ENCODE measurements at regions not wholly inside any gene's neighbourhood (a gene's known extent, or its start where the extent isn't known, plus 50 kb on each side); places are given as distances from the start of the nearest gene placed in this dataset.

DNA sequence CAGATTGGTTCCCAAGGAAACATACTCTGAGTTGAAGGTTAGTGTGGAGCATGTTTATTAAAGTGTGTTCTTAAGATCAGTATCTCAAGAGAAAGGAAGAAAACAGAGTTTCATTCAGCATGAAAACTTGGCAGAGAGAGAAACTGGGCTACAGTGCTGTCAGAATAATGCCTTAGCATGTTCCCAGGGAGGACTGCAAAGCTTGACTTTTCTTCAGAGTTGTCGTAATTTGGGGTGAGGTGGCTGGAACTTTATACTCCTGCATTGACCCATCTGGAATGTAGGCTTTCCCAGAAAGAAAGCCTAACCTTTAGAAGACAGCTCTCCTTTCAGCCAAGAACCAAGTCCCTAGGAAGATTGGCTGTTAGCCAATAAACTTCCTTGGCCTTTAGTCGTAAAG lies 190.8 kb upstream of the CNTN5 start:
- TF ChIP-seq, protein P1, sequence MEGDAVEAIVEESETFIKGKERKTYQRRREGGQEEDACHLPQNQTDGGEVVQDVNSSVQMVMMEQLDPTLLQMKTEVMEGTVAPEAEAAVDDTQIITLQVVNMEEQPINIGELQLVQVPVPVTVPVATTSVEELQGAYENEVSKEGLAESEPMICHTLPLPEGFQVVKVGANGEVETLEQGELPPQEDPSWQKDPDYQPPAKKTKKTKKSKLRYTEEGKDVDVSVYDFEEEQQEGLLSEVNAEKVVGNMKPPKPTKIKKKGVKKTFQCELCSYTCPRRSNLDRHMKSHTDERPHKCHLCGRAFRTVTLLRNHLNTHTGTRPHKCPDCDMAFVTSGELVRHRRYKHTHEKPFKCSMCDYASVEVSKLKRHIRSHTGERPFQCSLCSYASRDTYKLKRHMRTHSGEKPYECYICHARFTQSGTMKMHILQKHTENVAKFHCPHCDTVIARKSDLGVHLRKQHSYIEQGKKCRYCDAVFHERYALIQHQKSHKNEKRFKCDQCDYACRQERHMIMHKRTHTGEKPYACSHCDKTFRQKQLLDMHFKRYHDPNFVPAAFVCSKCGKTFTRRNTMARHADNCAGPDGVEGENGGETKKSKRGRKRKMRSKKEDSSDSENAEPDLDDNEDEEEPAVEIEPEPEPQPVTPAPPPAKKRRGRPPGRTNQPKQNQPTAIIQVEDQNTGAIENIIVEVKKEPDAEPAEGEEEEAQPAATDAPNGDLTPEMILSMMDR (IDR thresholded peaks at IDR 0.05), result no peak
- TF ChIP-seq POLR2AphosphoS5 (IDR thresholded peaks at IDR 0.05), result no peak

Measured in breast epithelium (tissue), 3 donors.